Skin epidermis (tissue), 12 donors: ENCODE measurements at regions not wholly inside any gene's neighbourhood (a gene's known extent, or its start where the extent isn't known, plus 50 kb on each side); places are given as distances from the start of the nearest gene placed in this dataset.

Experiments
- H3K27ac ChIP-seq, 21 experiments: fragments of 200-600 bp; sonication (generic) in 11 of 21; one replicate each; pipeline ENCODE4 v1.5.0; 2020; ENCODE audit warnings: mild to moderate bottlenecking in 3 of 21, inconsistent platforms in 2 of 21, moderate library complexity in 2 of 21
- H3K4me3 ChIP-seq, 7 experiments: fragments of 200-600 bp; sonication (generic) in 2 of 7; one replicate each; pipeline ENCODE4 v1.5.0; 2020; ENCODE audit warnings: inconsistent platforms in 2 of 7, mild to moderate bottlenecking in 2 of 7, moderate library complexity in 1 of 7

- H3K4me3 ChIP-seq = no peak overlapping the region
- H3K27ac ChIP-seq = peak overlapping the region in 1 of 21 experiments; percentile 33
Measured at GRCh38 chr20:24773168-24773567, 175.9 kb upstream of the CST7 start.

GRCh38 chr20:24773751-24774201 lies 175.3 kb upstream of the CST7 start:
- H3K27ac ChIP-seq = peak overlapping the region in 1 of 21 experiments; percentile 33

GRCh38 chr20:24775966-24776365 lies 173.1 kb upstream of the CST7 start:
- H3K27ac ChIP-seq = no peak overlapping the region
- H3K4me3 ChIP-seq = no peak overlapping the region

More at GRCh38 chr20:24773751-24774201, 175.3 kb upstream of the CST7 start:
- no peak overlapping the region for H3K4me3 ChIP-seq

DNA sequence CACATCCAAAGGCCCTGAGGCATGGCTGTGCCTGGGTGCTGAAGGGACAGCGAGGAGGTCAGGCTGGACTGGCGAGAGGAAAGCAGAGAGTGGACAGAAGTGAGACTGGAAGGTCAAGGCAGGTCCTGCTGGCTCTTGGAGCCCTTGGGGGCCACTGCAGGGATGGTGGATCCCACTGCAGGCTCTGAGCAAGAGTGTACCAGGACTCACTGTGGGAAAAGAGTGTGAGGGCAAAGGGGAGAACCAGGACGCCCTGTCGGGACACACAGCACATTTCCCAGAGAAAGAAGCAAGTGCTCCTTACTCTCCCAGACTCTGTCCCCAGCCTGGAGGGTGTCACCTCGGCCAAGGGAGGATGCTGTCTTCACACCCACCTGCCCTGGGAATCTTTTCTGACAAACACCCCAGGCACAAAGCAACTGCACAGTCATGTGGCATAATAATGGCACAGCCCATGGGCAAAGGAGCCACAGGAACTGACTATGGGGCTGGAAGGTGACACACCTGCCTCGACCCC lies 172.3 kb upstream of the CST7 start:
- Histone ChIP-seq H3K27ac (no peak overlapping the region), H3K4me3 (no peak overlapping the region)

DNA sequence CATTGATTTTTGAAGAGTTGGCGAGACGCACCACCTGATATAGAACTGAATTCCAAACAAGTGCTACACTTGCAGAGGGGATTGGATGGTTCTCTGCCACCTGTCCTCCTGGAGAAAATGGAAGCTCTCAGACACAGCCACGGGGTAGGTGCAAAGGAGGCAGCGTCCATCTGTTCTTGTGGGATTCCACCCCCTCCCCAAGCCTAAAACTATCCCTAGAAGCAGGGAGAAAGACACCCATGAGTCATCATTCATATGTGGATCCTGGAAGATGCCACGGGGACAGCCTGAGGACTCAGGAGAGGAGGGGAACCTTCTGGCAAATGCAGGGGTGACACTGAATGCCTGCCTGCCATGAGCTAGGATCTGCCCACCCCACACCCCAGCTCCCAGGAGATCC lies 171.3 kb upstream of the CST7 start:
- Histone ChIP-seq H3K27ac (no peak overlapping the region), H3K4me3 (no peak overlapping the region)

GRCh38 chr20:24778585-24779031 lies 170.5 kb upstream of the CST7 start:
- Histone ChIP-seq H3K4me3 (no peak overlapping the region), H3K27ac (no peak overlapping the region)

DNA sequence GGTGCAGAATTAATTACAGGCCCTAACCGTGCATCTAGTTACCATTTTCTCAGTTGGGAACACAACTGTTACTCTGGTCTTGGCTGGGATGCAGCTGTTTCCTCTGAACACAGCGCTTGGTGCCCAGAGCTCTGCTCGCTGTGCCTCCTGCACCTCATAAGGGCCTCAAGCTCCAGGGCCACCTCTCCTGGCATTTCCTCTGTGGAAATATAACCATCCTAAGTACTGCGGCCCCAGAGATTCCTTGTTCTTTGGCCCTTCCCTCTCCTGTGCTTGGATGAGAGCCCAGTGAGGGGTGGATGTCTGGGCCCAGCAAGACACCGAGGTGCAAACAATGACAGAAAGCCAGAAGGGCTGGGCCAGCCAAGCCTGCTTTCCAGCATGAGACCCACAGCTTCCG lies 169.9 kb upstream of the CST7 start:
- Histone ChIP-seq H3K4me3 (no peak overlapping the region), H3K27ac (no peak overlapping the region)

DNA sequence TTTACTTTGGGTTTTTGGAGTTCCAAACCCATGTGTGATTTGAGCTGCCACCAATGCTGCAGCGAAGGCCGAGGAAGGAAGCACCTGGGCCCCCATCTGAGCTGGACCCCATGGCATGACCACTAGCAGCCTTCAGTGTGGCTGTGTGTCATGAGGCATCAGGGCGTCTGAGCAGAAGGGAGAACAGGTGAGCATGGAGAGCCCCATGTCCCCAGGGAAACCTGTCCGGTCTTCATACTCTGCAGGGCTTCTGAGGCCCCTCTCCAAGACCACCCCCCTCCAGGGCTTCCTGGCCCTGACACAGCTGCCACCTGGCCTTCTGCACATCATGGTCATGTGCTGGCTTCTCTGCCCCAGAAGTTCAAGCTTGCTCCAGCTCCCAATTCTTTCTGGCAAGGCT lies 169.1 kb upstream of the CST7 start:
- no peak overlapping the region for H3K4me3 ChIP-seq

DNA sequence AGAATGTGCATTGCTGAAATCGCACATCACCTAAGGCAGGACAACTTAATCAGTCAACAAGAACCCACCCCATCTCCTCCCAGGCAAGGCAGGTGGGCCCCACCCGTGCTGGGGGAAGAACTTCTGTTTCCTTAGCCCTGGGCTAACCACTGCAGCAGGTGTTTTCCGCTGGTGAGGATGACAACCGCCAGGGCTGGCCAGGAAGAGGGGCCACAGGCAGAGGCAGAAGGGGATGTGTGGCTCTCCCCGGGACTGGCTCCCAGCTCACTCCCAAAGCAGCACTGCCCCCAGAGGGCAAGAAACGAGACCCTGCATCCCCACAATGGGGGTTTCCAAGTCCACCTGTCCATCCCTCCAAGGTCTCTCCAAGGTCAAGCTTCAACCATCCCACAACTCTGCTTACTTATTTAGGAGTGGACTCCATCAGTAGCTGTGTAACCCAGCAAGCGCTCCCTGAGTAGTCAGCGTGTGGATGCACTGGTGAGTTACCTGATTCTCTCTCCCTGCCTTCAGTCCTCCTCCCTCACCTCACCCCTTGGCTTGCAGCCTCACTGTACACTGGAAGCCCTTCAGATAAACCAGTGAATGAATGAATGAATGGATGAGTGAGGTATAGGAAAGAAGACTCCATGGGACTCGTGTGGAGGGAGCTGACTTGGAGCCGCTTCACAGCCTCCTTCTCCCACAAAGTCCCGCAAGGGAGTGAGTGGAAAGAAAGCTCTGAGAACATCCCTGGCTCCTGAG lies 168.2 kb upstream of the CST7 start:
- H3K4me3 ChIP-seq = no peak overlapping the region
- no peak overlapping the region for H3K27ac ChIP-seq

More for the DNA sequence above, 169.1 kb upstream of the CST7 start:
- no peak overlapping the region for H3K27ac ChIP-seq

GRCh38 chr20:24781418-24781980 lies 167.6 kb upstream of the CST7 start:
- Histone ChIP-seq H3K4me3 (no peak overlapping the region), H3K27ac (no peak overlapping the region)

GRCh38 chr20:24782301-24782700 lies 166.8 kb upstream of the CST7 start:
- no peak overlapping the region for H3K4me3 ChIP-seq
- no peak overlapping the region for H3K27ac ChIP-seq

DNA sequence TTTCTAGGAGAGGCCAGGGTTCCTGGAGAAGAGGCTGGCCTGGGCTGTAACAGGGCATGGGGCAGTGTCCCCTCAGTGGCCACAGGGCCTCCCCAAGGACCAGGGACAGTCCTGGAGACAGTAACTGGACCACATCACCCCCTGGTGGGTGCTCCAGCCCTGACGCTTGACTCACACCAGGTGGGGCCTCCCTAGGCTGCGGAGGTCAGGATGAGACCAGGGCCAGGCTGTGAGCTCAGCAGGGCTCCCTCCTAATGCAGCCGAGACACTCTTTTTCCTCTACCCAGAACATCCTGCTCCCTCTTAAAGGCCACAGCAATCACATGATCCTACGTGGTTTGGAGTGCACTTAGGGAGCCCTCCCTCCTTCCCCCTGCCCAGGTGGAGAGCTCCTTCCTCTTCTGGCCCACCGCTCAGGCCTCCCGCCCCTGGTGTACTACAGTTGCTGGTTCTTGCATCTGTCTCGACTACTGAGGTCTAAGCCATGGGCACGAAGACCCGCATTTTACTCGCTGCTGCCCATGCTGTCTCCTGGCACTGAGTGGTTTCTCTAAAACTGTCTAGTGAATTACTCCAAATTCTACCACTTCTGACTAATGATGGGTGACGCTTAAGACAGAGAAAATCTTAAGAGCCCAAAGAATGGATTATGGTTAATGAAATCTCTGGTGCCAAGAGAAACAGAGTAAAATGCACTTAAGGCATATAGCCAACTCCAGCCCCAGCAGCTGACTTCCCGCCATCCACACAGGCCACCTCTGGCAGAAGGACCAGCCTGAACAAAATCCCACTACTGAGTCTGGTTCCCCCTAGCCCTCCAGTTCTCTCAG lies 166.1 kb upstream of the CST7 start:
- Histone ChIP-seq H3K4me3 (no peak overlapping the region), H3K27ac (no peak overlapping the region)

- no peak overlapping the region for H3K4me3 ChIP-seq
- no peak overlapping the region for H3K27ac ChIP-seq
Measured at GRCh38 chr20:24783631-24784492, 165.2 kb upstream of the CST7 start.

- Histone ChIP-seq H3K4me3 (no peak overlapping the region), H3K27ac (no peak overlapping the region)
Measured at GRCh38 chr20:24784607-24785006, 164.5 kb upstream of the CST7 start.

DNA sequence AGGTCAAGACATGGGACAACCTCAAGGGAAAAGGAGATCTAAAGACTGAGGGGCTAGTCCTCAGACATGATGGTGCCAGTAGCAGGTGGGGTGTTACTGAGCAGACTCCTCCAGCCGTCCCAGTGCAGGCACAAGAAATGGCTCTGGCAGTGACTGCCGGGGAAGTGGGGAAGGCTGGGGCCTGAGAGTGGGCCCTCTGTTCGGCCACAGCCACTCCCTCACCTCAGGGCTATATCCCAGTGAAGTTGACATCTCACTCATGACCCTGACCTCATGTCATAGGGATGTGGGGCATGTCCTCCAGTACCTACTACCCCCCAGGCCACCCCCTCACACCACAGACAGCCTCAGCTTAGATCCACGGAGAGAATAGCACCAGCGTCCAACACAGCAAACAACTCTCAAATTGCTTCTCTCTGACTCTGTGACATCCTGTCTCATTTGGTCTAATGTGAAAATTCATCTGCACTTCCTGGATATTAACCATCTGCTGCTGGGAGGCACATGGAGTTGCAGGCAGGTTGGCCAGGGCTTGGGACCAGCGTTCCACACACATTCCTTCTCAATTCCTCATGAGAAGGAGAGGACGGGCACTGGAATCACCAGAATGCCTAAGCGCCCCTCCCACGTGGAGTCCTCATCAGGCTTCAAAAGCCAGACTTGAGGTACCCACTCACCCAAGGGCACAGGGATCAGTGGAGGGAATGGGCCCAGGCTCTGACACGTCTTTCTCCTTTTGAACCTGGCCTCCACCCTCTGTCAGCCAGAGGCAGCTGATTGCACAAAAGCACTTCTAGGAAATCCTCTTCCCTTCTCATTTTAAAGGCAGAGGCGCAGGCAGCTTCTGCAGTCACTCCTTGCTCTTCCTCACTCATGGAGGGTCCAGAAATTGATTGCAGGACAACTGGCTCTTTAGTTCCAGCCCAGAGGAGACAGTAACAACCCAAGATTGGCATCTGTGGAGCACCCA lies 163.6 kb upstream of the CST7 start:
- H3K27ac ChIP-seq = no peak overlapping the region

GRCh38 chr20:24786111-24786495 lies 163.0 kb upstream of the CST7 start:
- Histone ChIP-seq H3K4me3 (no peak overlapping the region), H3K27ac (no peak overlapping the region)

More for the DNA sequence above, 163.6 kb upstream of the CST7 start:
- H3K4me3 ChIP-seq = no peak overlapping the region

GRCh38 chr20:24786646-24787045 lies 162.4 kb upstream of the CST7 start:
- no peak overlapping the region for H3K4me3 ChIP-seq
- no peak overlapping the region for H3K27ac ChIP-seq

DNA sequence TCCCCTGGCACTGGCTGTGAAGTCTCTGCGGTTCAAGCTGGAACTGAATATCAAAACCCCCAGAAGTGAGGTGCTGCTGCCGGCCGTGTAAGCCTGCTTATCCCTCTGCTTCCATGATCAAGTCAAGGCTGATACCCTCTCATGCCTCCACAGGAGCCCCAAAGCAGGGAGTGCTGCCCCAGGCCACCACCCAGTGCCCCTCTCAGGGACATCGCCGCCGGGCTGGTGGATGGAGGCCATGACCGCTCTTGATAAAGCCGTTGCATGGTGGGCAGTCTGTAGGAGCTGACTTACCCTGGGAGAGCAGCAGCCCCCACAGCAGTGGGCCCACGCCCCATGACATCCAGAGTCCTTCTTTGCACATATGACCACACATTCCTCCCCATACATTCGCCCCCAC lies 162.0 kb upstream of the CST7 start:
- Histone ChIP-seq H3K4me3 (no peak overlapping the region), H3K27ac (no peak overlapping the region)
